Endothelial cell (in vitro differentiated cells): ENCODE measurements at regions not wholly inside any gene's neighbourhood (a gene's known extent, or its start where the extent isn't known, plus 50 kb on each side); places are given as distances from the start of the nearest gene placed in this dataset.

Experiments used
- DNase-seq: peaks from one replicate; pipeline ENCODE4 v3.0.0; 2021; ENCODE audit warnings: low spot score
- H3K27ac Mint-ChIP-seq: one replicate; pipeline ENCODE4 v1.8.0; 2021; ENCODE audit warnings: mixed read lengths, inconsistent platforms; ENCODE audit not compliant: unreplicated experiment
- H3K27me3 Mint-ChIP-seq: one replicate; pipeline ENCODE4 v1.8.0; 2021; ENCODE audit warnings: mild to moderate bottlenecking, moderate library complexity, mixed read lengths, inconsistent platforms; ENCODE audit not compliant: unreplicated experiment
- H3K36me3 Mint-ChIP-seq: one replicate; pipeline ENCODE4 v1.8.0; 2021; ENCODE audit warnings: mild to moderate bottlenecking, low read depth, mixed read lengths, inconsistent platforms; ENCODE audit not compliant: unreplicated experiment
- H3K4me1 Mint-ChIP-seq: one replicate; pipeline ENCODE4 v1.8.0; 2021; ENCODE audit warnings: mild to moderate bottlenecking, mixed read lengths, inconsistent platforms; ENCODE audit not compliant: unreplicated experiment
- H3K4me3 Mint-ChIP-seq: one replicate; pipeline ENCODE4 v1.8.0; 2021; ENCODE audit warnings: mild to moderate bottlenecking, mixed read lengths, inconsistent platforms; ENCODE audit not compliant: unreplicated experiment
- H3K9me3 Mint-ChIP-seq: one replicate; pipeline ENCODE4 v1.8.0; 2021; ENCODE audit warnings: mixed read lengths, inconsistent platforms; ENCODE audit not compliant: unreplicated experiment
- CTCF ChIP-seq: fragments of 200-600 bp; sonication (generic); IDR thresholded peaks from one replicate; pipeline ENCODE4 v1.5.0; 2021; ENCODE audit warnings: antibody characterized with exemption; ENCODE audit not compliant: unreplicated experiment

- Mint-ChIP-seq H3K9me3 (no peaks in the 10 kb centered on the region), H3K4me3 (no peak overlapping the region), H3K4me1 (peaks cover 4% of the 10 kb centered on the region), H3K27ac (no peak overlapping the region), H3K36me3 (no peaks in the 10 kb centered on the region), H3K27me3 (no peaks in the 10 kb centered on the region)
- DNase-seq: no peak
- no peak for TF ChIP-seq CTCF
Observed at GRCh38 chr5:125813221-125813974, 609.8 kb upstream of the GRAMD2B start.

GRCh38 chr5:125814119-125814518 lies 609.1 kb upstream of the GRAMD2B start:
- no peaks in the 10 kb centered on the region for H3K36me3 Mint-ChIP-seq
- no peaks in the 10 kb centered on the region for H3K9me3 Mint-ChIP-seq
- TF ChIP-seq CTCF: no peak
- H3K4me1 Mint-ChIP-seq: peaks cover 4% of the 10 kb centered on the region
- H3K27me3 Mint-ChIP-seq: no peaks in the 10 kb centered on the region
- no peak overlapping the region for H3K27ac Mint-ChIP-seq
- H3K4me3 Mint-ChIP-seq: no peak overlapping the region
- no peak for DNase-seq

- Mint-ChIP-seq H3K9me3 (no peaks in the 10 kb centered on the region), H3K4me3 (no peak overlapping the region), H3K27me3 (no peaks in the 10 kb centered on the region), H3K36me3 (no peaks in the 10 kb centered on the region), H3K4me1 (no peaks in the 10 kb centered on the region), H3K27ac (no peak overlapping the region)
- no peak for TF ChIP-seq CTCF
- DNase-seq: no peak
Observed at GRCh38 chr5:125823572-125823971, 599.6 kb upstream of the GRAMD2B start.

GRCh38 chr5:125826214-125826613 lies 597.0 kb upstream of the GRAMD2B start:
- Mint-ChIP-seq H3K27ac (no peak overlapping the region), H3K4me1 (no peaks in the 10 kb centered on the region), H3K9me3 (no peaks in the 10 kb centered on the region), H3K4me3 (no peak overlapping the region), H3K36me3 (no peaks in the 10 kb centered on the region), H3K27me3 (no peaks in the 10 kb centered on the region)
- no peak for DNase-seq
- TF ChIP-seq CTCF: no peak

GRCh38 chr5:125829349-125829748 lies 593.9 kb upstream of the GRAMD2B start:
- H3K9me3 Mint-ChIP-seq: no peaks in the 10 kb centered on the region
- no peak for DNase-seq
- H3K4me1 Mint-ChIP-seq: no peaks in the 10 kb centered on the region
- no peak for TF ChIP-seq CTCF
- no peak overlapping the region for H3K4me3 Mint-ChIP-seq
- no peaks in the 10 kb centered on the region for H3K36me3 Mint-ChIP-seq
- H3K27ac Mint-ChIP-seq: no peak overlapping the region
- no peaks in the 10 kb centered on the region for H3K27me3 Mint-ChIP-seq
